ENCODE measurements at regions not wholly inside any gene's neighbourhood (a gene's known extent, or its start where the extent isn't known, plus 50 kb on each side); places are given as distances from the start of the nearest gene placed in this dataset.

GRCh38 chr6:140175486-140175885, 801.0 kb upstream of the CITED2 start:
- intact Hi-C loops (cut with micrococcal nuclease) = loop anchor here (10.0 kb wide), 1 partner anchor 801 kb away; the partner anchor contains the start of gene CITED2
- H3K9me3 Mint-ChIP-seq (ENCODE audit: unreplicated experiment) = no peaks in the 10 kb centered on the region
- H3K4me3 Mint-ChIP-seq (ENCODE audit: unreplicated experiment) = no peak overlapping the region
- ChIA-PET CTCF (interaction anchor here (0.6 to 1.0 kb wide), 2 partner anchors 15 to 20 kb away, joined by 3 read pairs; no protein-coding TSS in a partner anchor), POLR2A (interaction anchor here (0.6 to 1.9 kb wide), 4 partner anchors 19 to 800 kb away, joined by 3 to 7 read pairs (median 3); partner anchors contain the start of gene CITED2)
- no TSS peak for BruUV-seq (replicated peaks)
- H3K27ac Mint-ChIP-seq (ENCODE audit: low read depth, unreplicated experiment) = no peak overlapping the region
- H3K27me3 Mint-ChIP-seq (ENCODE audit: insufficient read depth, unreplicated experiment) = no peaks in the 10 kb centered on the region
- no peak for DNase-seq (ENCODE audit: unreplicated experiment)
- H3K36me3 Mint-ChIP-seq (ENCODE audit: insufficient read depth, unreplicated experiment) = peaks cover 6% of the 10 kb centered on the region
- no peak for TF ChIP-seq CTCF (IDR thresholded peaks at IDR 0.05; ENCODE audit: unreplicated experiment)
- peaks cover 21% of the 10 kb centered on the region for H3K4me1 Mint-ChIP-seq (ENCODE audit: insufficient read depth, unreplicated experiment)

GRCh38 chr6:140174524-140174923, 800.1 kb upstream of the CITED2 start:
- Mint-ChIP-seq H3K27ac (ENCODE audit: low read depth, unreplicated experiment) (peak overlapping the region; percentile 27), H3K4me1 (ENCODE audit: insufficient read depth, unreplicated experiment) (peaks cover 21% of the 10 kb centered on the region), H3K4me3 (ENCODE audit: unreplicated experiment) (no peak overlapping the region), H3K27me3 (ENCODE audit: insufficient read depth, unreplicated experiment) (no peaks in the 10 kb centered on the region), H3K9me3 (ENCODE audit: unreplicated experiment) (no peaks in the 10 kb centered on the region), H3K36me3 (ENCODE audit: insufficient read depth, unreplicated experiment) (peaks cover 6% of the 10 kb centered on the region)
- ChIA-PET CTCF (interaction anchor here (0.6 kb wide), 1 partner anchor 98 kb away, joined by 3 read pairs; no protein-coding TSS in a partner anchor), POLR2A (interaction anchor here (0.6 to 1.9 kb wide), 11 partner anchors 10 to 1025 kb away, joined by 3 to 7 read pairs (median 4); partner anchors contain the start of gene CITED2)
- TF ChIP-seq CTCF (IDR thresholded peaks at IDR 0.05; ENCODE audit: unreplicated experiment) = no peak
- no TSS peak for BruUV-seq (replicated peaks)
- peak; percentile 96 for DNase-seq (ENCODE audit: unreplicated experiment)
- intact Hi-C loops (cut with micrococcal nuclease) = loop anchor here (5.0 to 10.0 kb wide), 2 partner anchors 132 to 800 kb away; partner anchors contain the start of gene CITED2

- H3K27ac Mint-ChIP-seq (ENCODE audit: low read depth, unreplicated experiment) = no peak overlapping the region
- CTCF ChIA-PET = no interaction called here
- no TSS peak for BruUV-seq (replicated peaks)
- intact Hi-C loops (cut with micrococcal nuclease) = no loop called here
- TF ChIP-seq CTCF (IDR thresholded peaks at IDR 0.05; ENCODE audit: unreplicated experiment) = no peak
- H3K36me3 Mint-ChIP-seq (ENCODE audit: insufficient read depth, unreplicated experiment) = no peaks in the 10 kb centered on the region
- POLR2A ChIA-PET = no interaction called here
- H3K9me3 Mint-ChIP-seq (ENCODE audit: unreplicated experiment) = no peaks in the 10 kb centered on the region
- H3K27me3 Mint-ChIP-seq (ENCODE audit: insufficient read depth, unreplicated experiment) = no peaks in the 10 kb centered on the region
- no peak for DNase-seq (ENCODE audit: unreplicated experiment)
- no peaks in the 10 kb centered on the region for H3K4me1 Mint-ChIP-seq (ENCODE audit: insufficient read depth, unreplicated experiment)
- no peak overlapping the region for H3K4me3 Mint-ChIP-seq (ENCODE audit: unreplicated experiment)
Observed at GRCh38 chr6:140168365-140168764, 793.9 kb upstream of the CITED2 start.

GRCh38 chr6:140160909-140161308, 786.5 kb upstream of the CITED2 start:
- Mint-ChIP-seq H3K36me3 (ENCODE audit: insufficient read depth, unreplicated experiment) (peaks cover 6% of the 10 kb centered on the region), H3K9me3 (ENCODE audit: unreplicated experiment) (no peaks in the 10 kb centered on the region), H3K27me3 (ENCODE audit: insufficient read depth, unreplicated experiment) (no peaks in the 10 kb centered on the region), H3K27ac (ENCODE audit: low read depth, unreplicated experiment) (no peak overlapping the region), H3K4me3 (ENCODE audit: unreplicated experiment) (no peak overlapping the region), H3K4me1 (ENCODE audit: insufficient read depth, unreplicated experiment) (no peaks in the 10 kb centered on the region)
- no peak for DNase-seq (ENCODE audit: unreplicated experiment)
- ChIA-PET POLR2A (no interaction called here), CTCF (interaction anchor here (0.6 to 1.0 kb wide), 3 partner anchors 13 to 166 kb away, joined by 3 read pairs; no protein-coding TSS in a partner anchor)
- intact Hi-C loops (cut with micrococcal nuclease) = no loop called here
- BruUV-seq (replicated peaks) = no TSS peak
- TF ChIP-seq CTCF (IDR thresholded peaks at IDR 0.05; ENCODE audit: unreplicated experiment) = no peak

Data from MCF 10A (cell line).